ENCODE measurements at regions not wholly inside any gene's neighbourhood (a gene's known extent, or its start where the extent isn't known, plus 50 kb on each side); places are given as distances from the start of the nearest gene placed in this dataset.

DNA sequence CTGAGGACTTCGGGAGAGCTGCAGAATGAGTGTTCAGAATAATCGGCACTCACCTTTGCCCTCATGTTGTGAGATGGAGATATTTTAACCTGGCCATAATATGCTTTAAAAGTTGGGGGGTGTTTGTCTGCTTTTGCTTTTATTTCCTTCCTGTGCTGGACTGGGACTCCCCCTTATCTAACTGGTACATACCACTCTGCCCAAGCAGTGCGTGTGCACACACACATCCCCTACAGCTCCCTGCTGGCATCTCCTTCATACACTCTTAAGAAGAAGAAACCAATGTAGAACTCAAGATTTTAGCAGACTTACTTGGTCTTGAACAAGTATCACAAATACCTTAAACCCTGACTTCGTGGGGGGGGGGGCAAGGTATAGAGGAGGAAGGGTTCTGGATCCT is 146.2 kb upstream of the DMRT1 start:
- DNase-seq: no peak

DNA sequence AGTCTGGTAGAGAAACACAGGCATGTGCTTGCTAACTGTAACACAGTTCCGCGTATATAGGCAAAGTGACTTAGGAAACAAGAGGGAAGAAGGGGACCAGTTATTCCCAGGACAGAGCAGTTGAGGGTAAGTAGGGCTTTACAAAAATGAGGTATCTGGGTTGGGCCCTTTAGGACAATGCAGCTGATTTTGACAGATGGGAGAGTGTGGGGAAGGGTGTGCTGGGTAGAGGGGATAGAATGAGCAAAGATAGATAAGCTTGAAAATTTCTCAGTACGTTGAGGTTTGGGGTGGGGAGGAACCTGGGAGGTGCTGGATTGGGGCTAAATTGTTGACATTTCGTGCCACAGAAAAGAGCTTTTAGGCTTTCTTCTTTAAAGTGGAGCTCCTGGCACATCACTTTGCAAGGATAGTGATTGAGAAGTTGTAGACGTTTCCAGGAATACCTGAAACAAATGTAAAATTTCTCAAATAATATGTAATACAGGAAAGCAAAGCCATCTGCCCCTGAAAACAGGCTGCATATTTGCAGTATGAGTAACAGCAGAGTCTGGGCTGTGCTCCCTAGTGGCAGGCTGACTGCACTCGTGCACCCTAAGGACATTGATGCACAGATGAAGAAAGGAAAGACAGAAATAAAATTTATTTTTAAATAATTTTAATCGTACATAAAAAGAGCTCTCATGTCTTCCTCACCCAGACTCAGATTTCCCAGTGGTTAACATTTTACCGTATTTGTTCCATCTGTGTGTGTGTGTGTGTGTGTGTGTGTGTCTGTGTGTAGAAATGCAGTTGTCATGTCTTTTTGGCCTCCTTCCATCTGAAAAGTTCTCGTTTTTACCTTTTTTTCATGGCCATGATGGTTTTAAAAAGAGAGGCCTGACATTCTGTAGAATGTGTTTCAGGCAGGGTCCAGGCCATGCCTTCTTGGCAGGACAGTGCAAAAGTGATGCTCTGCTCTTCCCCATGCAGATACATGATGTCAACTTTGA is 144.9 kb upstream of the DMRT1 start:
- no peak for DNase-seq

DNA sequence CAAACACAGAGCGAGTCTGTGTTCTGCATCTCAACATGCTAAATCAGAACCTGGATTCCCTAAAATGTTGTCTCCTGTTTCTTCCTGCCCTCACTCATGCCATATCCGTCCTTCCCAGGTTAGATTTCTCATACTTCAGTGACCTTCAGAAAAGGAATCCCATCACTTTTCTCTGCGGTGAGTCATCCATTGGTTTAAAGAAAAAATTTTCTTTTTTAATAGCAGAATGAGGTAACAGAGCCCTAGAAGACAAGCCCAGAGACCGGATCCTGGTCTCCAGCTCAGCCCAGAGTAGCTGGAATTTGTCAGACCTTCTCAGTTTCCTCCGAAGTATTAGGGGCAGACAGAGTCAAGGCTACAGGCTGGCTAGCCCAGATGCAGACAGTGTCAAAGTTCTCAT is 143.2 kb upstream of the DMRT1 start:
- no peak for DNase-seq

DNA sequence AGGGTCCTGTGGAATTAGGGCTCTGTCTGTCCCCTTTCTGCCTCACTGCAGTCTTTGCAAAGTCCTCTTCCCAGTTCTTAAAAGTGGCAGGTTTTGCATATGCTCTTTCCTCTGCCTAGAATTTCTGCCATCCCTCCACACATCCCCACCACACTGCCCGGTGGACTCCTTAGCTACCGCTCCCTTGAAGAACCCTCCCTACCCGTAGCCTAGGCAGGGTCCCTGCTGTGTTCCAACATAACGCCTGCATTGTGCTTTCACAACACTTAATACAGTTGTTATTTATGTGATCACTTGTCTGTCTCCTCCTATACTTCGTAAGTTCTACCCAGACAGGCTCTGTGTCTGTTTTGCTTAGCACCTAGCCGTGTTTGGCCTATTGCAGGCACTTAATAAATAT is 142.5 kb upstream of the DMRT1 start:
- no peak for DNase-seq

DNA sequence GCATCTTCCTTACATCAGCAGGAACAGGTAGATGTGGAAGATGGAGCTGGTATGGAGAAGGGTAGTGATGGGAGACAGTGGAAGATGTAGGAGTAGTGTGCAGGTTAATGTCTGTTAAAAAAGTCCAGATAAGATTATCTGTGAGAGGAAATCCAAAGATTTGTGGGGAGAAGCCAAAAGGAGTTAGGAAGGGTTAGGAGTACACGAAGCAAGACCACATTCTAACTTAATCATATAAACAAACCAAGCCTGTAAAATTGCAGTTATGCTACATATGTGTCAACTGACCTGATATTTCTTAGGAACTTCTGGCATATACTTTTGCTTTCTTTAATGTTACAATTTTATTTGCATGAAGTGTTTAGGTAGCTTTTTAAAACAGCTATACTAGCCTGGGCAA is 142.1 kb upstream of the DMRT1 start:
- DNase-seq: no peak

DNA sequence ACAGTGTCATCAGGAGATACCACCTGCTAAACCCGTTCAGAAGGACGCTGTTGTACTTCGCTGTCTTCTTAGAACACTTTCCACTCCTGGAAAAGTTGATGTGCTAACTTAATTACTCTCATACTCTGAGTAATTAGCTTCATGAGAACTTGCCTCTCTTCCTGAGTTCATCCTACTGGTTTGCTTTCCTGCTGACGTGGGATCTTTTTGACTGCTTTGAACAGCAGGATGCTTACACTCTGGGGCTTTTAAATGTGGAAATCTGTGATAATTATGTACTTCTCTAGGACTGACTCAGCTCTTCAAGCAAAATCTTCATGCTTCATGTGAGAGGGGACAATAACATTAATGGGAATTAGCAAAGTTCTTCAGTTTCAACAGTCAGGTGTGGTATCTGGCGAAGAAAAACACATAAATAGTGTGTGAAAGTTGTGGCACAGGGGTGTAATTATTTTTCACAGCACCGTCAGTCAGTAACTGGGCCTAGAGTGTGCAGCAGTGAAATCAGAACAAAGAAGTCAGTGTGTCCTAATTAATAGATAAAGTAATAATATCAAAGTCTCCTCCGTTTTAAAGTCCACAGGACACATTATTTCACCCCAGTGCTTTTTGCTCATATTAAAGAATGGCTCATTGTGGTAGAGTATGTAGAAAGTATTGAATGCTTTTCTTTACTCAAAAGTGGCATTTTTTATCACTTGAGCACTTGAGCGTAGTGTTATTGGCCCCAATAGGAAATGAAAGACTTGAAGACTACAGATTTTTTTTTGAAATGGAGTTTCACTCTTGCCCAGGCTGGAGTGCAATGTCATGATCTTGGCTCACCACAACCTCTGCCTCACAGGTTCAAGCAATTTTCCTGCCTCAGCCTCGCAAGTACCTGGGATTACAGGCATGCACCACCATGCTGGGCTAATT is 140.9 kb upstream of the DMRT1 start:
- no peak for DNase-seq

DNA sequence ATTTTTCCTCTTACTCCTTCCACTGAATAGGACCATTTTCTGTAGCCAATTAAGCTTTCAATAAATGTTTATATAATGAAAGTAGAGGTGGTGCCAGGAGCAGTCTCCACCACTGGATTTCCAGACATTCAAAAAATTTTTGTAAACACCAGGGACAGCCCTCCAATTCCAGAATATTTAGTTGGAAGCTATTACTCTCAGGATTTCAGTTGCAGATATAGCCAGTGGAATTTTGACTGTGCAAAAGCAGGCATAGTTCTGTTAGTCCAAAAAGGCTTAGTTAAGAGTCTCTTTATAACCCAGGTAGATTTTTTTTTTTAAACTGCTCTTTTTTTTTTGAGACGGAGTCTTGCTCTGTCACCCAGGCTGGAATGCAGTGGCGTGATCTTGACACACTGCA is 138.1 kb upstream of the DMRT1 start:
- no peak for DNase-seq

DNA sequence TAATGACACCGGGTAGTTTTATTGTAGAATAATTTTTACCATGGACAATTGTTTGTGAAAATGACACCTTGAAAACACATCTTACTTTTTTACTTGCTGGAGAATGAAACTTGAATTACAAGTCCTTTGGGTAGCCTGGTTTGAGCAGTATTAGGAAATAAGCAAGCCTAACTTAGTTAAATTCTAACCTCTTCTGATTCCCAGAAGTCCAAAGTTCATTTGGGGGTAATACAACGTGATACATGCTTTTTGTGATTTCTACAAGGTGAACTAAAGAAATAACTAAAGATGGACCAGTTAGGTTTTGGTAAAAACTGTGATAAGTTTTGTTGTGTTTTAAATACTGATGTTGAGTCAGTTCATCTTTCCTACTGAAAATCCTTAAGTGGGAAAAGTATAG is 135.4 kb upstream of the DMRT1 start:
- DNase-seq: no peak

DNA sequence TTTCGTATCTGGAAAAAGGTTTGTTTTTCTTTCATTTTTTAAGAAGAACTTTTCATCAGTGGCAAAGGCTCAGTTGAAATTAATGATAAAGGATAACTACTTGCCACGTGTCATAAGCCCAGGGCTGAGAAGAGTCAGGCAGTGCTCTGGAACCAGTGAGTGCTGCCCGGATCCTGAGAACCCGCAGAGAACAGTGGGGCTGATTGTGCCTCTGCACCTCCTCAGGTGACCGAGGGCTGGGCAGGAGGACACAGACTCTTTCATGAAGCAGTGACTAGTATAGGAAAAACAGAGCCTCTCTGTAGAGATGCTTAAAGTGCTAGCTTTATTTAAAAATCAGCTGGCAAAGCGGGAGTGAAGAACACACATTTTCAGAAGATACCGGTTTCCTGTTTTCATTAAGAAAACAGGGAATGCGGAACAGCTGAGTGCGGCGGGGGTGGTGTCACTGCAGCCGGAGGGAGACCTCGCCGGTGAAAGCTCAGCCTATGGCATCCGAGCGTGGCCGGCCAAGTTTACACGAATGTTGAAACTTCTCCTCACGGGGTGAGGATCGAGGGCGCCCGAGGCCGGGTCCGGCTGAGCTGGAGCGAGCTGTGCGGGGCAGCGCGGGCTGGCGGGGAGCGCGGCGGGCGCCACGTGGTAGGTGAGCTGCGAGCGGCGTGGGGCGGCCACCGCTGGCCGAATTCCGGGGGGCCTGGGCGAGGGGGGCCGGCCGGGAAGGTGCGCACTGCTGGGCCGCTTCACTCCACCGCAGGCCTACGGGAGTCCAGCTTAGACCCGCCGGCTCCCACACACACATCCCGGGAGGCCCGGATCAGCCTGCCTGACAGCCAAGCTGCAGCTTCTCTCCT is 134.7 kb upstream of the DMRT1 start:
- DNase-seq: peak; percentile 33

DNA sequence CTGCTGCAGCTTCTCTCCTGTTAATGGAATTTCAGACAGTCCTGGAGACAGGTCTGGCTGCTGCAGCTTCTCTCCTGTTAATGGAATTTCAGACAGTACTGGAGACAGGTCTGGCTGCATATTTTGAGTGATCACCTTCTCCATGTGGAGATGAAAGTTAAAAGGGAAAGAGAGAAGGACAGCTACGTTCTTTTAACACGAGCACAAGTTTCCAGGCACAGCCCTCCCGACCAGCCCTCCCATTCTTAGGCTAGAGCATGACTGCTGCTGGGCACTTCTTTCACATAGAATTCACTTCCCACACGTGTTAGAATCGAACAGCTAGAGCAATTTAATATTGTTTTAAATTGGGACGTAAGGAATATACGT is 133.3 kb upstream of the DMRT1 start:
- DNase-seq: no peak

DNA sequence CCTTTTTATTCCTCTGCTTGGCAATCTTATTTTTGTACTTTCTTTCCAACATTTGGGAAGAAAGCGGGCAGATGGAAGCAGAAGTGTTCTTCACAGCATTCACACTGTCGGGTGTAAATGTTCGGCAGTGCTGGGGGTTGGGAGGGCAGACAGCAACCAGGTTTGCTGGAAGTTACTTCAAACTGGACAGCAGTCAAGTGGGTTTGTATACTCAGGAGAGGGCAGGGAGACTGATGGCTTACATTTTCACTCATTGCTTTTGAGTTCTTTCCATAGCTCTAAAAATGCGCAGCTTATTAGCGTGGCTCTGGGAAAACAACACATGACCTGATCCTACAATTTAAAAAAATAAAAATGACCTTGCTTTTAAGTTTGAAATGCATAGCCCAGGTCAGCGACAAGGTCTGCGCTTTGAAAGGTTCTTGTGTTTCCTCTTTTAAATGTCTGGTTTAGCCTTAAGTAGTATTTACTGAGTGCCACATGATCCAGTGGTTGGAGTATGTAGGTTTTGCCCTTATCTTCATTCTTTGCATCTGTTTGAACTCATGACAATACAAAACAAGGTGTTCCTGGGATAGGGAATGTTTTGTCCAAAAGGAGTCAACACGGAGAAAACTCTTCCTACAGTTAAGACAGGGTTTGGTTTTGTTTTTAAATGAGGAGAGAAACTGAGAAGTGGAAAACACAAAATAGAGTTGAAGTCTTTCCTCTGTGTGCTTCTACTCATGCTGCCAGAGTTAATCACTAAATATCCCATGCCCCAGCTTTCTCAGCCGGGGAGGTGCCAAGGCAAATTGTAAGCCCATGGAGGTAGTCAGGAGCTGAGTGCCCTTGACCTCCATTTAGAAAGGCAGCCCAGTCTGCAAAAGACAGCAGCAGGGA is 132.7 kb upstream of the DMRT1 start:
- DNase-seq: no peak

DNA sequence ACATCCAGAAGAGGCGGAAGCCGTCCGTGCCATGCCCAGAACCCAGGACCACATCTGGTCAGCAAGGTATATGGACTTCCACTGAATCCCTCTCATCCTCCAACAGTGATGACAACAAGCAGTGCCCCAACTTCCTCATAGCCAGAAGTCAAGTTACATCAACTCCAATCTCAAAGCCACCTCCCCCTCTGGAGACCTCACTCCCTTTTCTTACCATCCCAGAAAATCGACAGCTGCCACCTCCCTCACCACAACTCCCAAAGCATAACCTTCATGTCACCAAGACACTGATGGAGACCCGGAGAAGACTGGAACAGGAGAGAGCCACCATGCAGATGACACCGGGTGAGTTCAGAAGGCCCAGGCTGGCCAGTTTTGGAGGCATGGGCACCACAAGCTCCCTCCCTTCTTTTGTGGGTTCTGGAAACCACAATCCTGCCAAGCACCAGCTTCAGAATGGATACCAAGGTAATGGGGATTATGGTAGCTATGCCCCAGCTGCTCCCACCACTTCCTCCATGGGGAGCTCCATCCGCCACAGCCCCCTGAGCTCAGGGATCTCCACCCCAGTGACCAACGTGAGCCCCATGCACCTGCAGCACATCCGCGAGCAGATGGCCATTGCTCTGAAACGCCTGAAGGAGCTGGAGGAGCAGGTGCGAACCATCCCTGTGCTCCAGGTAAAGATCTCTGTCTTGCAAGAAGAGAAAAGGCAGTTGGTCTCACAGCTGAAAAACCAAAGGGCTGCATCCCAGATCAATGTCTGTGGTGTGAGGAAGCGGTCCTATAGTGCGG is 130.3 kb upstream of the DMRT1 start:
- no peak for DNase-seq

DNA sequence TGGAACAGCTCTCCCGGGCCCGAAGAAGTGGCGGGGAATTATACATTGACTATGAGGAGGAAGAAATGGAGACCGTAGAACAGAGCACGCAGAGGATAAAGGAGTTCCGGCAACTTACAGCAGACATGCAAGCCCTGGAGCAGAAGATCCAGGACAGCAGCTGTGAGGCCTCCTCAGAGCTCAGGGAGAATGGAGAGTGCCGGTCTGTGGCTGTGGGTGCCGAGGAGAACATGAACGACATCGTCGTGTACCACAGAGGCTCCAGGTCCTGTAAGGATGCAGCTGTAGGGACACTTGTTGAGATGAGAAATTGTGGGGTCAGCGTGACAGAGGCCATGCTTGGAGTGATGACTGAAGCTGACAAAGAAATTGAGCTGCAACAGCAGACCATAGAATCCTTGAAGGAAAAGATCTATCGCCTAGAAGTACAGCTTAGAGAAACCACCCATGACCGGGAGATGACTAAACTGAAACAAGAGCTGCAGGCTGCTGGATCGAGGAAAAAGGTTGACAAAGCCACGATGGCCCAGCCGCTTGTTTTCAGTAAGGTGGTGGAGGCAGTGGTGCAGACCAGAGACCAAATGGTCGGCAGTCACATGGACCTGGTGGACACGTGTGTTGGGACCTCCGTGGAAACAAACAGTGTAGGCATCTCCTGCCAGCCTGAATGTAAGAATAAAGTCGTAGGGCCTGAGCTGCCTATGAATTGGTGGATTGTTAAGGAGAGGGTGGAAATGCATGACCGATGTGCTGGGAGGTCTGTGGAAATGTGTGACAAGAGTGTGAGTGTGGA is 129.5 kb upstream of the DMRT1 start:
- DNase-seq: no peak

DNA sequence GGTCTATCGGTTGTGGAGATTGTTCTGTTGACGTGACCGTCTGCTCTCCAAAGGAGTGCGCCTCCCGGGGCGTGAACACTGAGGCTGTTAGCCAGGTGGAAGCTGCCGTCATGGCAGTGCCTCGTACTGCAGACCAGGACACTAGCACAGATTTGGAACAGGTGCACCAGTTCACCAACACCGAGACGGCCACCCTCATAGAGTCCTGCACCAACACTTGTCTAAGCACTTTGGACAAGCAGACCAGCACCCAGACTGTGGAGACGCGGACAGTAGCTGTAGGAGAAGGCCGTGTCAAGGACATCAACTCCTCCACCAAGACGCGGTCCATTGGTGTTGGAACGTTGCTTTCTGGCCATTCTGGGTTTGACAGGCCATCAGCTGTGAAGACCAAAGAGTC is 128.9 kb upstream of the DMRT1 start:
- no peak for DNase-seq

DNA sequence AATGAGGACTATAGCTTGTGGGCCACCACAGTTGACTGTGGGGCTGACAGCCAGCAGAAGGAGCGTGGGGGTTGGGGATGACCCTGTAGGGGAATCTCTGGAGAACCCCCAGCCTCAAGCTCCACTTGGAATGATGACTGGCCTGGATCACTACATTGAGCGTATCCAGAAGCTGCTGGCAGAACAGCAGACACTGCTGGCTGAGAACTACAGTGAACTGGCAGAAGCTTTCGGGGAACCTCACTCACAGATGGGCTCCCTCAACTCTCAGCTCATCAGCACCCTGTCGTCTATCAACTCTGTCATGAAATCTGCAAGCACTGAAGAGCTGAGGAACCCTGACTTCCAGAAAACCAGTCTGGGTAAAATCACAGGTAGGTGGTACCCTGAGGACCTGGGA is 128.4 kb upstream of the DMRT1 start:
- DNase-seq: no peak

DNA sequence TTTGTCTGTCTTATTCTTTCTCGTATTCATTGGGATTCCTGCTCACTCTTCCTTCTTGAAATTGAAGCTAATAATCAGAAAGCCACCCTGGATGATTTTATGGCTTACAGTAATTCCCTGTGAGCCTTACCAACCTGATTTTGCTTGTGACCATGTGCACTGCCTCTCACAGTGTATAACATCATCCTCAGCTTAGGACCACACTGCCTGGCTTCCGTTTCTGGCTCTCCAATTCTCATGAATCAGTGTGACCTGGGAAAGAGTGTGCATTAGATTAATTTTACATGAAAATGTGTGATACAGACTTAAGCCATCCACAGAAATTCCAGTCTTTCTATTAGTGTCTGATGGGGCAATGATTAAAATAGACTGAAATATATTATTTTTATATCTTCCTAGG is 126.8 kb upstream of the DMRT1 start:
- DNase-seq: no peak

DNA sequence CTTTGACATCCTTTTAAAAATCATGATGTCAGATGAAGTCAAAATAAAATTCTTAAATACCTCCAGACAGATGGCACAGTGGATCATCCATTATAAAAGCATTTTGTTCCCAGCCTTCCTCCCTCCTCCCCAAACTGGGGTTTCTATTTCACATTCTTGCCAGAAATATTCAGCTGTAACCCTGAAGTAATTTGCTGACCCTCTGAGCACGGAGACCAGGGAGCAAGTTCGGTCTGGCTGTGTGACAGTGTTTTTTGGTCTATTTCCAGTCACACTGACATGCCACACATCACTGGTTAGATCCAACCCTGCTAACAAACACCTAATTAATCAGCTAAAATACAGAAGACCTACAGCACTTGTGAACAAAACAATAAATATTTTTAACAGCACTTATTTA is 126.2 kb upstream of the DMRT1 start:
- DNase-seq: no peak

DNA sequence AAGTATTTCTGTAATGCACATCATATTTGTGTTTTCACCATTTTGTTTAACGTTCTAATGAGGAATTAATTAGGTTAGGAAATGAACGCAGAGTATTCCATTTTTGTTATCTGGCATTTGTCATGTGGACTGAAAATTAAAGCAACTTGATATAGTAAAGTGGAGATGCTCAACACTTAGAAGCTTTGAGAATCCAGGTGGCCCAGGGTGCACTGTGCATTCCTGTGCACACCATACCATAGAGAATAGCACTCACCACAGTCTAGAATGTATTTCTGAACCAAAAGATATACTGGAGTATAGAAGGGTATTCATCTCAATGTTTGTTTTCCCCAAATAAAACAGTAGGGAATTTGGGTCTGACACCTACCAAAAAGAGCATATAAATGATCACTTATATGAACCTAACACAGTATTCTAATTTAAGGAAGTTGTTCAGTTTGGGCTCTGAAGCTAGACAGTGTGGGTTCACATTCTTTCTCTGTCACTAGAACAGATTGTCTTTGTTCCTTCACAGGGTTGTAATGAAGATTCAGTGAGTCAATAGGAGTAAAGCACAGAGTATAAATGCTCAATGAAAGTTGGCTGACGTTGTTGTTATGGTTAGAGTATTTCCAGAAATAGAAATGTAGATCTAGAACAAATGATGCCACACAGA is 125.6 kb upstream of the DMRT1 start:
- no peak for DNase-seq

DNA sequence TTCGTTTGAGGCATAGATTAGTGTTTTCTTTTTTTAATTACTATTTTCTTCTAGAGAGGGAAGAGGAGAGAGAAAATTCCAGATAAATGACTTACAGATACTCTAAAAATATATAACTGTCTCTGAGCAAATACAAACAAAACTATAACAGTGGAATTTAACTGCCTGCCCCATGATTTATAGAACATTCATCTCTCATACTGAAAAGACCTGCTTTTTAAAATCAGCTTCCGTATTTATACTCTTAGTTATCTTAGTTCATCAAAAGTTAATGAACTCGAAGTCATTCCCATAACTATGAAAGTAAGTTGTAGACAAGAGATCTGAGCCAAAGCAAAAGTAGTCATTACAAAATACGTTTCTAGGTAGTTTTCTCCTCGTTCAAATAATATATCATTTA is 123.8 kb upstream of the DMRT1 start:
- no peak for DNase-seq
